HepG2 (cell line): ENCODE measurements at regions not wholly inside any gene's neighbourhood (a gene's known extent, or its start where the extent isn't known, plus 50 kb on each side); places are given as distances from the start of the nearest gene placed in this dataset.
"Not testable (repeated sequence)": the region's sequence is repeated elsewhere in the genome, so short reads cannot be mapped to it uniquely, and the experiment has no call there.

Source experiments
- ATAC-seq: fragments of 200-7000 bp; cut with Tn5 transposase; 3 replicates; pipeline ENCODE4 v1.9.1; 2020; ENCODE audit warnings: mild to moderate bottlenecking, moderate library complexity
- BruUV-seq: library from RNA; stranded (reverse); fragments of 400-500 nt; replicated peaks from 2 replicates; lab custom pipeline; 2021; lab: Mats Ljungman, UMichigan
- CTCF ChIA-PET: fragments of 300-600 bp; formaldehyde crosslinking; extraction: SDS; loops from one replicate; lab custom pipeline; 2021; ENCODE audit warnings: low total read pairs, inconsistent platforms, low intra/inter-chr PET ratio; lab: Yijun Ruan, JAX
- POLR2A ChIA-PET: fragments of 350-600 bp; sonication (Branson Sonifier 250); formaldehyde crosslinking; loops from one replicate; lab custom pipeline; 2020; ENCODE audit warnings: antibody characterized with exemption, inconsistent platforms; lab: Yijun Ruan, JAX
- DNase-seq: peaks from one replicate; pipeline ENCODE4 v3.0.0-alpha.2; 2015; ENCODE audit warnings: low spot score
- FAIRE-seq: peaks from 3 replicates; lab custom pipeline; 2011; peaks lifted over from hg19 to GRCh38; lab: Jason Lieb, UNC
- H2AFZ ChIP-seq: one replicate; pipeline ENCODE4 v1.6.1; 2011; ENCODE audit warnings: low read length, inconsistent platforms
- H3K27ac ChIP-seq: fragments of 300-600 bp; 3 replicates; pipeline ENCODE4 v1.8.0; 2011; ENCODE audit warnings: mixed run types, mild to moderate bottlenecking, mixed read lengths, low read length, inconsistent platforms; ENCODE audit not compliant: insufficient read depth; ENCODE audit errors: extremely low read length
- H3K27me3 ChIP-seq, 2 experiments: fragments of 200-600 bp in 1 of 2; 2 replicates in 1 of 2; 3 replicates in 1 of 2; pipeline versions ENCODE4 v1.6.0 to v1.8.0; 2011; ENCODE audit warnings: low read length in 2 of 2, mild to moderate bottlenecking in 2 of 2, moderate library complexity in 2 of 2, inconsistent platforms in 1 of 2; ENCODE audit not compliant: insufficient read depth in 2 of 2, control insufficient read depth in 1 of 2
- H3K36me3 ChIP-seq, 2 experiments: fragments of 200-600 bp in 1 of 2; replicated peaks in 1 of 2; 2 replicates in 1 of 2; 3 replicates in 1 of 2; pipeline versions ENCODE4 v1.5.1 to v1.8.0; 2011; ENCODE audit warnings: low read length in 2 of 2, inconsistent platforms in 1 of 2; ENCODE audit not compliant: insufficient read depth in 2 of 2, control insufficient read depth in 1 of 2
- H3K4me1 ChIP-seq: 2 replicates; pipeline ENCODE4 v1.5.1; 2012; ENCODE audit warnings: low read length, inconsistent platforms; ENCODE audit not compliant: insufficient read depth
- H3K4me2 ChIP-seq: 2 replicates; pipeline ENCODE4 v1.6.0; 2011; ENCODE audit warnings: low read depth, low read length, inconsistent platforms
- H3K4me3 ChIP-seq, 3 experiments: fragments of 200-600 bp in 1 of 3; sonication (generic), shearing (Covaris generic) in 1 of 3; replicated peaks in 1 of 3; 2 replicates each; pipeline ENCODE4 v1.5.1; 2011 to 2016; ENCODE audit warnings: low read length in 3 of 3, inconsistent platforms in 2 of 3, low read depth in 2 of 3, mild to moderate bottlenecking in 2 of 3, control low read depth in 1 of 3, mixed read lengths in 1 of 3; ENCODE audit not compliant: insufficient read depth in 1 of 3
- H3K79me2 ChIP-seq: one replicate; pipeline ENCODE4 v1.6.1; 2011; ENCODE audit warnings: low read length, inconsistent platforms; ENCODE audit not compliant: insufficient read depth
- H3K9ac ChIP-seq: 2 replicates; pipeline ENCODE4 v1.6.0; 2011; ENCODE audit warnings: mild to moderate bottlenecking, low read depth, low read length, inconsistent platforms; ENCODE audit not compliant: insufficient read depth
- H3K9me3 ChIP-seq: 2 replicates; pipeline ENCODE4 v1.5.1; 2012; ENCODE audit warnings: mild to moderate bottlenecking, low read length
- H4K20me1 ChIP-seq: 2 replicates; pipeline ENCODE4 v1.6.0; 2011; ENCODE audit warnings: inconsistent platforms, mild to moderate bottlenecking, low read length, moderate library complexity; ENCODE audit not compliant: insufficient read depth
- PTBP1 ChIP-seq: fragments of 200-400 bp; formaldehyde crosslinking; IDR thresholded peaks from 2 replicates; pipeline ENCODE4 v1.6.1; 2018; ENCODE audit warnings: low read length, low read depth; ENCODE audit not compliant: poor library complexity, severe bottlenecking
- SRSF9 ChIP-seq: fragments of 200-400 bp; formaldehyde crosslinking; IDR thresholded peaks from 2 replicates; pipeline ENCODE4 v1.6.1; 2018; ENCODE audit warnings: borderline replicate concordance, mild to moderate bottlenecking, low read depth, low read length; ENCODE audit not compliant: insufficient read depth, poor library complexity, severe bottlenecking
- USF2 ChIP-seq, 2 experiments: sonication (generic) in 1 of 2; formaldehyde crosslinking in 1 of 2; IDR thresholded peaks; 2 replicates each; pipeline versions ENCODE4 v1.5.1 to v1.6.1; 2011 to 2020; ENCODE audit warnings: borderline replicate concordance in 1 of 2, low read depth in 1 of 2, low read length in 1 of 2, mild to moderate bottlenecking in 1 of 2, missing genetic modification reagents in 1 of 2, moderate library complexity in 1 of 2
- ZNF850 ChIP-seq: sonication (generic); formaldehyde crosslinking; conservative IDR thresholded peaks from 2 replicates; pipeline ENCODE4 v1.9.0; 2021; ENCODE audit warnings: mild to moderate bottlenecking, missing genetic modification reagents
- WGBS: methylation state at CpG from one replicate; pipeline ENCODE4 v1.1.6; 2017; ENCODE audit warnings: low lambda C conversion rate; 5-methylcytosine and 5-hydroxymethylcytosine counted together
- in situ Hi-C: cut with HindIII; loops from 2 replicates; pipeline ENCODE4 v1.10.0; 2017; ENCODE audit warnings: low pct_unique_long_range_greater_than_20kb; ENCODE audit not compliant: extremely low pct_ligation_motif_present
- intact Hi-C: fragments of 100-400 bp; cut with micrococcal nuclease; formaldehyde crosslinking; loops from one replicate; pipeline ENCODE4 v1.10.0; 2022; ENCODE audit not compliant: unreplicated experiment

DNA sequence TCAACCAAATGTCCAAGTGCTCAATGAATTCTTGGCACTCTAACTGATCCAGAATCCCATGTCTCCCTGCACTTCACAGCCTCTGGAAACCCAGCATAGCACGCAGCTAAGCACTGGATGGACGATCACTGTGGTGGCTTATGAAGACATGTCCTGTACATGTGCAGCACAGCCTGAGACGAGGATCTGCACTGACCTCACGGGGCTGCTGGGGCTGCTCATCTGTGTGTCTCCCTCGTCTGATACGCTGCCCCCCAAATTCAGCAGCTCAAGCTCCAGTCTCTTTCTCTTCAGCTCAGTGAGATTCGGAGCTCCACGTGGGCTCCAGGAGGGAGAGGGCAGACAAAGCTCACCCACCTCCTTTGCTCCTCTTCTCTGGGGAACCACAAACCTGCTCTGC, 126.9 kb downstream of the CPZ start (continued):
- TF ChIP-seq USF2 (IDR thresholded peaks at IDR 0.05; ENCODE audit: low read depth, low read length) (no peak), USF2 (CRISPR knock-in tag; IDR thresholded peaks at IDR 0.05; ENCODE audit: borderline replicate concordance) (no peak), PTBP1 (no peak), ZNF850 (CRISPR knock-in tag) (no peak)

- H3K36me3 ChIP-seq, FAIRE-seq, intact Hi-C loops, H3K9ac ChIP-seq, CTCF ChIA-PET, H3K4me1 ChIP-seq, H3K4me3 ChIP-seq, in situ Hi-C loops, BruUV-seq, H3K79me2 ChIP-seq, ATAC-seq, POLR2A ChIA-PET, DNase-seq, H2AFZ ChIP-seq, H3K27ac ChIP-seq, H4K20me1 ChIP-seq, H3K4me2 ChIP-seq: not testable (repeated sequence)
- H3K27me3 ChIP-seq, result peaks cover 0 to 10% of the 10 kb centered on the region in 2 experiments; a peak in 2 of 5 replicates
- peaks cover 18% of the 10 kb centered on the region for H3K9me3 ChIP-seq
- WGBS, result 2% methylated on average over 2 of the region's 2 CpGs
- peak; percentile 23 for TF ChIP-seq SRSF9
- TF ChIP-seq, all 625 proteins: peak for 1; not testable (repeated sequence) for 624
Measured at GRCh38 chr4:8717470-8717869, 124.9 kb downstream of the CPZ start.
